GM23338 (cell line): ENCODE measurements at regions not wholly inside any gene's neighbourhood (a gene's known extent, or its start where the extent isn't known, plus 50 kb on each side); places are given as distances from the start of the nearest gene placed in this dataset.

Experiments
- CREB1 ChIP-seq: fragments of 250-450 bp; sonication (Bioruptor Pico); IDR thresholded peaks from 2 replicates; pipeline ENCODE4 v1.5.0; 2020; ENCODE audit warnings: low read depth, mild to moderate bottlenecking, moderate library complexity
- CTCF ChIP-seq, 2 experiments: fragments of 200-600 bp in 1 of 2; sonication (generic) in 1 of 2; conservative IDR thresholded peaks; 2 replicates each; pipeline versions ENCODE4 v1.5.1 to v1.6.1; 2016 to 2017; ENCODE audit warnings: antibody characterized with exemption in 2 of 2, low read depth in 2 of 2, mild to moderate bottlenecking in 2 of 2, moderate library complexity in 1 of 2
- EZH2 ChIP-seq: fragments of 200-600 bp; sonication (generic); IDR thresholded peaks from one replicate; pipeline ENCODE4 v1.8.0; 2017; ENCODE audit warnings: antibody characterized with exemption, mild to moderate bottlenecking, low read depth; ENCODE audit not compliant: unreplicated experiment
- EZH2phosphoT487 ChIP-seq: fragments of 200-600 bp; sonication (generic); IDR thresholded peaks from one replicate; pipeline ENCODE4 v1.8.1; 2018; ENCODE audit warnings: antibody characterized with exemption; ENCODE audit not compliant: unreplicated experiment
- JUNB ChIP-seq: IDR thresholded peaks from one replicate; pipeline ENCODE4 v1.6.1; 2016; ENCODE audit warnings: antibody characterized with exemption; ENCODE audit not compliant: unreplicated experiment
- NANOG ChIP-seq: IDR thresholded peaks from 2 replicates; pipeline ENCODE4 v1.6.1; 2016; ENCODE audit warnings: antibody characterized with exemption, borderline replicate concordance
- POLR2AphosphoS5 ChIP-seq: IDR thresholded peaks from 2 replicates; pipeline ENCODE4 v1.6.1; 2016; ENCODE audit warnings: antibody characterized with exemption, low read depth
- TF ChIP-seq, protein P1 (sequence below): IDR thresholded peaks from one replicate; pipeline ENCODE4 v1.6.1; 2018; ENCODE audit warnings: antibody characterized with exemption; ENCODE audit not compliant: unreplicated experiment
- TF ChIP-seq, protein P2 (sequence below): fragments of 250-450 bp; sonication (Bioruptor Pico); IDR thresholded peaks from 2 replicates; pipeline ENCODE4 v1.5.0; 2020; ENCODE audit warnings: mild to moderate bottlenecking, moderate library complexity
- TF ChIP-seq, protein P3 (sequence below): IDR thresholded peaks from 2 replicates; pipeline ENCODE4 v1.6.1; 2016; ENCODE audit warnings: antibody characterized with exemption

DNA sequence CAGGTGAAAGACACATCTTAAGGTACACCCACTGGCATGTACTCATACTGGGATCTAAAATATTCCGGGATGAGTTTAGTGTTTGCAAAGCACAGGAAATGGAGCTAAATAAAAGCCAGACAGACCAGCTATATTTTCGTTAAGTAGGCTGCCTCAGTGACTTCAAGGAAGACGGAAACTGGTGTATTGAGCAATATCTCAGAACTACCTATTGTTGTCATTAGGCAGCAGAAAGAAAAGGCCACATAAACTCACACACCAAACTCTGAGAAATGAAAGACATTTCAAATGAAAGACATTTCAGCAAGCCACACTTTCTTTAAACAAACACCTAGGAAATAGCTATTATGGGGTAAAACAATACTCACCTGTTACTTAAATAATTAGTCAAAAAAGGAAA is 761.7 kb upstream of the SEMA6D start:
- TF ChIP-seq CTCF (conservative IDR thresholded peaks at IDR 0.05; ENCODE audit: low read depth in 2 of 2) (no peak), JUNB (no peak), CREB1 (CRISPR knock-in tag) (no peak), POLR2AphosphoS5 (no peak), EZH2 (no peak), EZH2phosphoT487 (no peak), NANOG (no peak)
- TF ChIP-seq, protein P1, sequence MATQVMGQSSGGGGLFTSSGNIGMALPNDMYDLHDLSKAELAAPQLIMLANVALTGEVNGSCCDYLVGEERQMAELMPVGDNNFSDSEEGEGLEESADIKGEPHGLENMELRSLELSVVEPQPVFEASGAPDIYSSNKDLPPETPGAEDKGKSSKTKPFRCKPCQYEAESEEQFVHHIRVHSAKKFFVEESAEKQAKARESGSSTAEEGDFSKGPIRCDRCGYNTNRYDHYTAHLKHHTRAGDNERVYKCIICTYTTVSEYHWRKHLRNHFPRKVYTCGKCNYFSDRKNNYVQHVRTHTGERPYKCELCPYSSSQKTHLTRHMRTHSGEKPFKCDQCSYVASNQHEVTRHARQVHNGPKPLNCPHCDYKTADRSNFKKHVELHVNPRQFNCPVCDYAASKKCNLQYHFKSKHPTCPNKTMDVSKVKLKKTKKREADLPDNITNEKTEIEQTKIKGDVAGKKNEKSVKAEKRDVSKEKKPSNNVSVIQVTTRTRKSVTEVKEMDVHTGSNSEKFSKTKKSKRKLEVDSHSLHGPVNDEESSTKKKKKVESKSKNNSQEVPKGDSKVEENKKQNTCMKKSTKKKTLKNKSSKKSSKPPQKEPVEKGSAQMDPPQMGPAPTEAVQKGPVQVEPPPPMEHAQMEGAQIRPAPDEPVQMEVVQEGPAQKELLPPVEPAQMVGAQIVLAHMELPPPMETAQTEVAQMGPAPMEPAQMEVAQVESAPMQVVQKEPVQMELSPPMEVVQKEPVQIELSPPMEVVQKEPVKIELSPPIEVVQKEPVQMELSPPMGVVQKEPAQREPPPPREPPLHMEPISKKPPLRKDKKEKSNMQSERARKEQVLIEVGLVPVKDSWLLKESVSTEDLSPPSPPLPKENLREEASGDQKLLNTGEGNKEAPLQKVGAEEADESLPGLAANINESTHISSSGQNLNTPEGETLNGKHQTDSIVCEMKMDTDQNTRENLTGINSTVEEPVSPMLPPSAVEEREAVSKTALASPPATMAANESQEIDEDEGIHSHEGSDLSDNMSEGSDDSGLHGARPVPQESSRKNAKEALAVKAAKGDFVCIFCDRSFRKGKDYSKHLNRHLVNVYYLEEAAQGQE, result no peak
- TF ChIP-seq, protein P2, sequence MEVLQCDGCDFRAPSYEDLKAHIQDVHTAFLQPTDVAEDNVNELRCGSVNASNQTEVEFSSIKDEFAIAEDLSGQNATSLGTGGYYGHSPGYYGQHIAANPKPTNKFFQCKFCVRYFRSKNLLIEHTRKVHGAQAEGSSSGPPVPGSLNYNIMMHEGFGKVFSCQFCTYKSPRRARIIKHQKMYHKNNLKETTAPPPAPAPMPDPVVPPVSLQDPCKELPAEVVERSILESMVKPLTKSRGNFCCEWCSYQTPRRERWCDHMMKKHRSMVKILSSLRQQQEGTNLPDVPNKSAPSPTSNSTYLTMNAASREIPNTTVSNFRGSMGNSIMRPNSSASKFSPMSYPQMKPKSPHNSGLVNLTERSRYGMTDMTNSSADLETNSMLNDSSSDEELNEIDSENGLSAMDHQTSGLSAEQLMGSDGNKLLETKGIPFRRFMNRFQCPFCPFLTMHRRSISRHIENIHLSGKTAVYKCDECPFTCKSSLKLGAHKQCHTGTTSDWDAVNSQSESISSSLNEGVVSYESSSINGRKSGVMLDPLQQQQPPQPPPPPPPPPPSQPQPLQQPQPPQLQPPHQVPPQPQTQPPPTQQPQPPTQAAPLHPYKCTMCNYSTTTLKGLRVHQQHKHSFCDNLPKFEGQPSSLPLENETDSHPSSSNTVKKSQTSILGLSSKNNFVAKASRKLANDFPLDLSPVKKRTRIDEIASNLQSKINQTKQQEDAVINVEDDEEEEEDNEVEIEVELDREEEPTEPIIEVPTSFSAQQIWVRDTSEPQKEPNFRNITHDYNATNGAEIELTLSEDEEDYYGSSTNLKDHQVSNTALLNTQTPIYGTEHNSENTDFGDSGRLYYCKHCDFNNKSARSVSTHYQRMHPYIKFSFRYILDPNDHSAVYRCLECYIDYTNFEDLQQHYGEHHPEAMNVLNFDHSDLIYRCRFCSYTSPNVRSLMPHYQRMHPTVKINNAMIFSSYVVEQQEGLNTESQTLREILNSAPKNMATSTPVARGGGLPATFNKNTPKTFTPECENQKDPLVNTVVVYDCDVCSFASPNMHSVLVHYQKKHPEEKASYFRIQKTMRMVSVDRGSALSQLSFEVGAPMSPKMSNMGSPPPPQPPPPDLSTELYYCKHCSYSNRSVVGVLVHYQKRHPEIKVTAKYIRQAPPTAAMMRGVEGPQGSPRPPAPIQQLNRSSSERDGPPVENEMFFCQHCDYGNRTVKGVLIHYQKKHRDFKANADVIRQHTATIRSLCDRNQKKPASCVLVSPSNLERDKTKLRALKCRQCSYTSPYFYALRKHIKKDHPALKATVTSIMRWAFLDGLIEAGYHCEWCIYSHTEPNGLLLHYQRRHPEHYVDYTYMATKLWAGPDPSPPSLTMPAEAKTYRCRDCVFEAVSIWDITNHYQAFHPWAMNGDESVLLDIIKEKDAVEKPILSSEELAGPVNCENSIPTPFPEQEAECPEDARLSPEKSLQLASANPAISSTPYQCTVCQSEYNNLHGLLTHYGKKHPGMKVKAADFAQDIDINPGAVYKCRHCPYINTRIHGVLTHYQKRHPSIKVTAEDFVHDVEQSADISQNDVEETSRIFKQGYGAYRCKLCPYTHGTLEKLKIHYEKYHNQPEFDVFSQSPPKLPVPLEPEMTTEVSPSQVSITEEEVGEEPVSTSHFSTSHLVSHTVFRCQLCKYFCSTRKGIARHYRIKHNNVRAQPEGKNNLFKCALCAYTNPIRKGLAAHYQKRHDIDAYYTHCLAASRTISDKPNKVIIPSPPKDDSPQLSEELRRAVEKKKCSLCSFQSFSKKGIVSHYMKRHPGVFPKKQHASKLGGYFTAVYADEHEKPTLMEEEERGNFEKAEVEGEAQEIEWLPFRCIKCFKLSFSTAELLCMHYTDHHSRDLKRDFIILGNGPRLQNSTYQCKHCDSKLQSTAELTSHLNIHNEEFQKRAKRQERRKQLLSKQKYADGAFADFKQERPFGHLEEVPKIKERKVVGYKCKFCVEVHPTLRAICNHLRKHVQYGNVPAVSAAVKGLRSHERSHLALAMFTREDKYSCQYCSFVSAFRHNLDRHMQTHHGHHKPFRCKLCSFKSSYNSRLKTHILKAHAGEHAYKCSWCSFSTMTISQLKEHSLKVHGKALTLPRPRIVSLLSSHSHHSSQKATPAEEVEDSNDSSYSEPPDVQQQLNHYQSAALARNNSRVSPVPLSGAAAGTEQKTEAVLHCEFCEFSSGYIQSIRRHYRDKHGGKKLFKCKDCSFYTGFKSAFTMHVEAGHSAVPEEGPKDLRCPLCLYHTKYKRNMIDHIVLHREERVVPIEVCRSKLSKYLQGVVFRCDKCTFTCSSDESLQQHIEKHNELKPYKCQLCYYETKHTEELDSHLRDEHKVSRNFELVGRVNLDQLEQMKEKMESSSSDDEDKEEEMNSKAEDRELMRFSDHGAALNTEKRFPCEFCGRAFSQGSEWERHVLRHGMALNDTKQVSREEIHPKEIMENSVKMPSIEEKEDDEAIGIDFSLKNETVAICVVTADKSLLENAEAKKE (CRISPR knock-in tag), result no peak
- TF ChIP-seq, protein P3, sequence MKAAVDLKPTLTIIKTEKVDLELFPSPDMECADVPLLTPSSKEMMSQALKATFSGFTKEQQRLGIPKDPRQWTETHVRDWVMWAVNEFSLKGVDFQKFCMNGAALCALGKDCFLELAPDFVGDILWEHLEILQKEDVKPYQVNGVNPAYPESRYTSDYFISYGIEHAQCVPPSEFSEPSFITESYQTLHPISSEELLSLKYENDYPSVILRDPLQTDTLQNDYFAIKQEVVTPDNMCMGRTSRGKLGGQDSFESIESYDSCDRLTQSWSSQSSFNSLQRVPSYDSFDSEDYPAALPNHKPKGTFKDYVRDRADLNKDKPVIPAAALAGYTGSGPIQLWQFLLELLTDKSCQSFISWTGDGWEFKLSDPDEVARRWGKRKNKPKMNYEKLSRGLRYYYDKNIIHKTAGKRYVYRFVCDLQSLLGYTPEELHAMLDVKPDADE, result no peak
